Omental fat pad (tissue), 3 donors: ENCODE measurements at regions not wholly inside any gene's neighbourhood (a gene's known extent, or its start where the extent isn't known, plus 50 kb on each side); places are given as distances from the start of the nearest gene placed in this dataset.

Experiments used
- ATAC-seq: fragments of 150-250 bp; one replicate; pipeline ENCODE4 v1.9.1; 2016; ENCODE audit warnings: mild to moderate bottlenecking, moderate library complexity; ENCODE audit not compliant: low FRiP score
- DNase-seq: peaks from one replicate; pipeline ENCODE4 v3.0.0-alpha.2; 2019; ENCODE audit warnings: low spot score
- TF ChIP-seq, protein P1 (sequence below), 3 donors: fragments of 450-650 bp; IDR thresholded peaks; one replicate each; pipeline ENCODE4 v1.5.1; 2016 to 2017; ENCODE audit warnings: antibody characterized with exemption in 3 of 3, mild to moderate bottlenecking in 3 of 3, moderate library complexity in 2 of 3

DNA sequence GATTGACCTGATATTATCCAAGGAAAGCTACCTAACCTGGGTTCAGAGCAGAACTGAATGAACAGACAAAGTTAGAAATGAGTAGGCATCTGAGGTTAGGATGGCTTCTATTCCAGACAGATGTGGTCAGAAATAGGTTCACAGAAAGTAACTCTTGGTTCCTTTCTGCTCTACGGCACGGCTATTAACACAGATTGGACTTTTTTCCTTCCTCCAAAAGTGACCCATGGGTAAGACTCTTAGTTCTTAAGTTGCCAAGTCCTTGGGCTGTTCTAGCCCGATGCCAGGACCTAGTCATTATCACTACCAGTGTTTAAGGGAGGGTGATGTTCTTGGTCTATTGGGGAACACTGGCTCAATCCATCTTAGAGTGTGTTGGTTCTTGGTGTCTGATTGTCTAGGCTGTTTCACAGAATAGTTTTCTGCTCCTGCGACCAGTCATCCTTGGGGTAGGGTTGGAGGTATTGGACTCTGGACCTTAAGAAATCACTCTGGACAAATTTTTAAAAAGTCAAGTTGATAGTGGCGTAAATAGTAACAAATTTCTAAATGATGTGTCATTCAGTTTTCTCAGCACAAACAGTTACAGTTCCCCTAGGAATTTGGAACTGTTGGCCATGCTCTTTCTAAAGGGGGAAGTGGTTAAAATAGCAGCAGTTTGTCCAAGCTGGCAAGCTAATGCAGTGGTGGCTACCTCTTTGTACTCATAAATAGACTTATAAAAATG is 60.1 kb upstream of the MYCBP2 start:
- no peak for DNase-seq
- TF ChIP-seq, protein P1, sequence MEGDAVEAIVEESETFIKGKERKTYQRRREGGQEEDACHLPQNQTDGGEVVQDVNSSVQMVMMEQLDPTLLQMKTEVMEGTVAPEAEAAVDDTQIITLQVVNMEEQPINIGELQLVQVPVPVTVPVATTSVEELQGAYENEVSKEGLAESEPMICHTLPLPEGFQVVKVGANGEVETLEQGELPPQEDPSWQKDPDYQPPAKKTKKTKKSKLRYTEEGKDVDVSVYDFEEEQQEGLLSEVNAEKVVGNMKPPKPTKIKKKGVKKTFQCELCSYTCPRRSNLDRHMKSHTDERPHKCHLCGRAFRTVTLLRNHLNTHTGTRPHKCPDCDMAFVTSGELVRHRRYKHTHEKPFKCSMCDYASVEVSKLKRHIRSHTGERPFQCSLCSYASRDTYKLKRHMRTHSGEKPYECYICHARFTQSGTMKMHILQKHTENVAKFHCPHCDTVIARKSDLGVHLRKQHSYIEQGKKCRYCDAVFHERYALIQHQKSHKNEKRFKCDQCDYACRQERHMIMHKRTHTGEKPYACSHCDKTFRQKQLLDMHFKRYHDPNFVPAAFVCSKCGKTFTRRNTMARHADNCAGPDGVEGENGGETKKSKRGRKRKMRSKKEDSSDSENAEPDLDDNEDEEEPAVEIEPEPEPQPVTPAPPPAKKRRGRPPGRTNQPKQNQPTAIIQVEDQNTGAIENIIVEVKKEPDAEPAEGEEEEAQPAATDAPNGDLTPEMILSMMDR (IDR thresholded peaks at IDR 0.05), result no peak
- peak; percentile 66 for ATAC-seq

DNA sequence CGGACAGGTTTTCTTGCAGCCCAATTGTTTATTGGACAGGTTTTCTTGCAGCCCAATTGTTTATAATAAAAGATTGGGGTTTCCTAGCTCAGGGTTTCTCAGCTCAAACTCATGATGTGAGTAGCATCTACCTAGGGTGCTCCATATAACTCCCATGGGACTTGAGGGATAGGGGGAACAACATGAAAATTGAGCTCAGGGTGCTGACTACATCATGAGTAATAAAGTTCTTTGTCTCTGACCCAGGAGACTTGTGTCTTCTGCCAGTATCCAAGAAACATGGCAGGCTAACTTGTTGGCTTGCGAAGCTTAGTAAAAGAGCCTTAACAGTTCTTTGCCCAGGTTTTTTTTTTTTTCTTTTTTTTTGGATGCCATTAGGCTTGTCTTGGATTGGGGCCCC is 59.2 kb upstream of the MYCBP2 start:
- ATAC-seq (no peak), DNase-seq (no peak)
- TF ChIP-seq, protein P1 (IDR thresholded peaks at IDR 0.05), result no peak

DNA sequence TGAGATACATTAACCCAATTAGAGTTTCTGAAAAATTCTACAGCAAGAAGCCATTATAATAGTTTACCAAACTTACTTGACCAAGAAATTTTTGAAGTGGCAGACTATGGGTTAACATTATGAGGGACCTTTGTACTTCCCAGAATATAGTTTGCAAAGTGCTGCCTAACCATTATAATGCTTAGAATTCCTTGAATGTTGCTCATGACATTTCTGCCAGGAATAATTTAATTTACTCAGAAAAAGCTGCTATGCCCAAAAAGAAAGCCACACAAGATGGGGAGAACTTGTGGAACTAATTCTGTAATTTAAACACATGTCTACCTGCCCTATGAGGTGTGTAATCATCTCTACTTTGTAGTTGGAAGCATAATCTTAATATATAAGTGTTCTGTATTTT is 58.1 kb upstream of the MYCBP2 start:
- no peak for DNase-seq
- no peak for ATAC-seq
- TF ChIP-seq, protein P1 (IDR thresholded peaks at IDR 0.05), result no peak

DNA sequence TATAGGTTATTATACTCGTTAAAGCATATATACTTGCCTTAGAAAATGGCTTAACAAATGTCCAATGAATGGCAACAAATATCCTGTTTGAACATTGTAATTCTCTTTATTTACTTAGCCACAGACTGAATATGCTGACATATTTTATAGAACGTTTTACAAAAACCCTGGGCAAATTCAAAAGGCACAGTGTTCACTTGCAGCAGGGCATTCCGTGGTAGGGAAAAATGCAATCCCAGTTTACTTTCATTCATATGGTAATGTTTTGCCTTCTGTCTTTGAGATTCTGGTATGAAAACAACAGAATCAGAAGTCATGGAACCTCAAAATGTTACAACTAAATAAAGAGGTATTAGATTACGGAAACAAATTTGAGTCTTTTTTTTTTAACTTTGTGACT is 56.2 kb upstream of the MYCBP2 start:
- TF ChIP-seq, protein P1 (IDR thresholded peaks at IDR 0.05), result no peak
- ATAC-seq (no peak), DNase-seq (no peak)

DNA sequence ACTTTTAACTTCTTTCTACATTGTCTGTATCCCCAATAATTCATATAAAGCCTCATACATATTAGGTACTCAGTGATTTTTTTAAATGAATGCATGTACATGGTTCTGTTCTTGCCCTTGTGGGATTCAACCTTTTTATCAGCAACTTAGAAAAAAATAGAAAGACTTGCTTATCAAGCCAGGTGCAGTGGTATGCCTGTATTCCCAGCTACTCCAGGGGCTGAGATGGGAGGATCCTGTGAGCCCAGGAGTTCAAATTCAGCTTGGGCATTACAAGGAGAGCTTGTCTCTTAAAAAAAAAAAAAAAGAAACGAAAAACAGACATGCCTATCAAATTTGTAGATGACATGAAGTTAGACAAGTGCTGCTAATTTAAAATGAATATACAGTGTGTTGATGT is 54.2 kb upstream of the MYCBP2 start:
- DNase-seq, result no peak
- ATAC-seq, result no peak
- TF ChIP-seq, protein P1 (IDR thresholded peaks at IDR 0.05), result no peak

DNA sequence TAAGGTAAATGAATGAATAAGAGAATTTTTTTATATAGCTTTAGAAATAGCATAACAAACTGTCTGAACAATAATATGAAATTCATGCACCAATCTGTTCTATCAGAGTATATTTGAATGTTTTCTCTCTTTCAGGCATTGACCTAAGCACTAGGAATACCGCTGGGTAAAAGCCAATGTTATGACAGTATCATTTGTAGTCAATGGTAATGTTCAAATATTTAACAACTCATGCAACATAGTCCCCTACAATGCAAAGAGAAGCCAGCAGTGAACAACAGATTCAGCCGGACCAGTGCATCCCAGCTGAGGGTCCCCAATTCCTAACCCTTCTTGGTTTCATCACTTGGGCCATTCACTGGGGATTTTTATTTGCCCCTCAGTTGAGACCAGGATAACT is 52.6 kb upstream of the MYCBP2 start:
- no peak for ATAC-seq
- DNase-seq, result no peak
- TF ChIP-seq, protein P1 (IDR thresholded peaks at IDR 0.05), result no peak

DNA sequence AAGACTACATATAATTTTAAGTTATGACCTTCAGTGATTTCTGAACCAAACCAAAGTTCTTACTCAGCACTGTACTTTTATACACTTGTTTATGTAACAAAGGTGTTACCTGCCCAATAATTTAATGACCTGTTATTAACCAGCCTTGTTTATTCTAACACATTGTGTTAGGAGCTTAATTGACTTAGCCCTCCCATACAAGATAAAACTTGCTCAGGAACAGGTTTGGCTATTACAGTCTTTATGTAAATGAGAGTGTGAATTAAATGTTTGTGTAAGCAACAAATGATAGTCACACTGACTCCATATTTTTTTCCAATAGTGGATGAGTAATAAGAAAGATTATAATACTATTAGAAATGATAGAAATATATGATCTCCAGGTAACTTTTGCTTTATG is 51.8 kb upstream of the MYCBP2 start:
- DNase-seq (no peak), ATAC-seq (no peak)

More for the DNA sequence above, 51.8 kb upstream of the MYCBP2 start:
- TF ChIP-seq, protein P1 (IDR thresholded peaks at IDR 0.05), result no peak
